ENCODE measurements at regions not wholly inside any gene's neighbourhood (a gene's known extent, or its start where the extent isn't known, plus 50 kb on each side); places are given as distances from the start of the nearest gene placed in this dataset.

GRCh38 chr1:60859111-60859510 lies 223.2 kb upstream of the NFIA start:
- no peaks in the 10 kb centered on the region for H3K36me3 Mint-ChIP-seq (ENCODE audit: low read depth)
- H3K9me3 Mint-ChIP-seq: no peaks in the 10 kb centered on the region
- Histone ChIP-seq H3K27ac (ENCODE audit: low read depth, low read length) (no peak overlapping the region), H3K4me1 (ENCODE audit: control insufficient read depth, insufficient read depth, low read length) (no peaks in the 10 kb centered on the region), H3K27me3 (ENCODE audit: control insufficient read depth, insufficient read depth, low read length, poor library complexity, severe bottlenecking) (no peaks in the 10 kb centered on the region), H3K4me3 (ENCODE audit: low read length) (no peak overlapping the region), H3K9me3 (ENCODE audit: control insufficient read depth, low read length) (no peaks in the 10 kb centered on the region), H3K36me3 (ENCODE audit: control insufficient read depth, insufficient read depth, low read length) (no peaks in the 10 kb centered on the region), H3K9ac (ENCODE audit: extremely low read depth, low read length, poor library complexity, severe bottlenecking) (no peak overlapping the region)
- 82 to 85% methylated on average over 2 of the region's 2 CpGs for WGBS, 2 experiments (ENCODE audit: insufficient coverage in 1 of 2, insufficient read length in 1 of 2)
- H3K27me3 Mint-ChIP-seq (ENCODE audit: insufficient read depth): no peaks in the 10 kb centered on the region
- no peak overlapping the region for H3K4me3 Mint-ChIP-seq
- no peak for DNase-seq
- H3K4me1 Mint-ChIP-seq: peaks cover 6% of the 10 kb centered on the region
- TF ChIP-seq CTCF (conservative IDR thresholded peaks at IDR 0.05): no peak
- no peak overlapping the region for H3K27ac Mint-ChIP-seq

DNA sequence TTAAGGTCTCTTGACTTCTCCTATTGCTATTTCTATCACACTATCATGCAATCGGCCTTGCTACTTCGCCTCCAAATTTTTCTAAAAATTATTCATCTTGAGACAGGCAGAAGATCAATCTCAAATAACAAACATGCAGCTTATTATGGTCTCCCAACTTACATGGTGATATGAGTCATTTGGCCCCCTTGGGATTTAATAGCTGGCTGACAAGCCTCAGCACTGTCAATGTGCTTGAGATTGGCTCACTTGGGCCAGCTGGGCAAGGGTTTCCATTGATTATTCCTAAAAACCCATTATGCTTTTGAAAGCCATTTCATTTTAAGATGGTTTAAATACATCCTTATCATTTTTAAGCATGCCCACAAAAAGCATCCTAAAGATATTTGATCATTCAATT lies 224.5 kb upstream of the NFIA start:
- no peaks in the 10 kb centered on the region for H3K36me3 ChIP-seq (ENCODE audit: control insufficient read depth, insufficient read depth, low read length)
- no peak for DNase-seq
- H3K4me3 Mint-ChIP-seq: no peak overlapping the region
- no peak overlapping the region for H3K4me3 ChIP-seq (ENCODE audit: low read length)
- H3K27me3 ChIP-seq (ENCODE audit: control insufficient read depth, insufficient read depth, low read length, poor library complexity, severe bottlenecking): no peaks in the 10 kb centered on the region
- no peaks in the 10 kb centered on the region for H3K9me3 Mint-ChIP-seq
- H3K27ac ChIP-seq (ENCODE audit: low read depth, low read length): no peak overlapping the region
- H3K27ac Mint-ChIP-seq: no peak overlapping the region
- H3K9ac ChIP-seq (ENCODE audit: extremely low read depth, low read length, poor library complexity, severe bottlenecking): no peak overlapping the region
- H3K36me3 Mint-ChIP-seq (ENCODE audit: low read depth): no peaks in the 10 kb centered on the region
- peaks cover 6% of the 10 kb centered on the region for H3K4me1 Mint-ChIP-seq
- H3K27me3 Mint-ChIP-seq (ENCODE audit: insufficient read depth): no peaks in the 10 kb centered on the region
- TF ChIP-seq CTCF (conservative IDR thresholded peaks at IDR 0.05): no peak
- 77 to 90% methylated on average over 2 of the region's 2 CpGs for WGBS, 2 experiments (ENCODE audit: insufficient coverage in 1 of 2, insufficient read length in 1 of 2)
- H3K4me1 ChIP-seq (ENCODE audit: control insufficient read depth, insufficient read depth, low read length): no peaks in the 10 kb centered on the region
- H3K9me3 ChIP-seq (ENCODE audit: control insufficient read depth, low read length): no peaks in the 10 kb centered on the region

- no peak overlapping the region for H3K9ac ChIP-seq (ENCODE audit: extremely low read depth, low read length, poor library complexity, severe bottlenecking)
- no peak overlapping the region for H3K27ac Mint-ChIP-seq
- WGBS, 2 experiments (ENCODE audit: insufficient coverage in 1 of 2, insufficient read length in 1 of 2): 100% methylated on average over 1 of the region's 1 CpG; no CpG with 5 or more reads in 1 of the 2 experiments
- H3K27ac ChIP-seq (ENCODE audit: low read depth, low read length): no peak overlapping the region
- H3K4me1 ChIP-seq (ENCODE audit: control insufficient read depth, insufficient read depth, low read length): no peaks in the 10 kb centered on the region
- no peaks in the 10 kb centered on the region for H3K36me3 Mint-ChIP-seq (ENCODE audit: low read depth)
- H3K27me3 Mint-ChIP-seq (ENCODE audit: insufficient read depth): no peaks in the 10 kb centered on the region
- DNase-seq: no peak
- H3K9me3 Mint-ChIP-seq: peaks cover 14% of the 10 kb centered on the region
- no peak overlapping the region for H3K4me3 Mint-ChIP-seq
- no peak for TF ChIP-seq CTCF (conservative IDR thresholded peaks at IDR 0.05)
- H3K4me3 ChIP-seq (ENCODE audit: low read length): no peak overlapping the region
- no peaks in the 10 kb centered on the region for H3K36me3 ChIP-seq (ENCODE audit: control insufficient read depth, insufficient read depth, low read length)
- no peaks in the 10 kb centered on the region for H3K27me3 ChIP-seq (ENCODE audit: control insufficient read depth, insufficient read depth, low read length, poor library complexity, severe bottlenecking)
- H3K4me1 Mint-ChIP-seq: no peaks in the 10 kb centered on the region
- no peaks in the 10 kb centered on the region for H3K9me3 ChIP-seq (ENCODE audit: control insufficient read depth, low read length)
Measured at GRCh38 chr1:60850084-60850483, 232.3 kb upstream of the NFIA start.
